Esophagus squamous epithelium (tissue), 4 donors: ENCODE measurements at regions not wholly inside any gene's neighbourhood (a gene's known extent, or its start where the extent isn't known, plus 50 kb on each side); places are given as distances from the start of the nearest gene placed in this dataset.

Experiments
- CTCF ChIP-seq, 6 experiments: fragments of 450-650 bp in 4 of 6; fragments of 200-600 bp in 2 of 6; sonication (generic) in 2 of 6; IDR thresholded peaks; one replicate each; pipeline ENCODE4 v1.5.1; 2016 to 2019; ENCODE audit warnings: antibody characterized with exemption in 6 of 6, mild to moderate bottlenecking in 4 of 6, moderate library complexity in 4 of 6
- POLR2A ChIP-seq, 4 donors: fragments of 450-650 bp; IDR thresholded peaks; one replicate each; pipeline ENCODE4 v1.6.1; 2017; ENCODE audit warnings: antibody characterized with exemption in 4 of 4, mild to moderate bottlenecking in 4 of 4, moderate library complexity in 3 of 4

GRCh38 chr2:129314120-129314519, 665.3 kb upstream of the RAB6C start:
- no peak for TF ChIP-seq CTCF (IDR thresholded peaks at IDR 0.05)
- TF ChIP-seq POLR2A (IDR thresholded peaks at IDR 0.05), result no peak
